ENCODE measurements at regions not wholly inside any gene's neighbourhood (a gene's known extent, or its start where the extent isn't known, plus 50 kb on each side); places are given as distances from the start of the nearest gene placed in this dataset.
A peak's percentile ranks its signal among the peaks of the same experiment; 100 is the strongest.
"Not testable (repeated sequence)": the region's sequence is repeated elsewhere in the genome, so short reads cannot be mapped to it uniquely, and the experiment has no call there.

DNA sequence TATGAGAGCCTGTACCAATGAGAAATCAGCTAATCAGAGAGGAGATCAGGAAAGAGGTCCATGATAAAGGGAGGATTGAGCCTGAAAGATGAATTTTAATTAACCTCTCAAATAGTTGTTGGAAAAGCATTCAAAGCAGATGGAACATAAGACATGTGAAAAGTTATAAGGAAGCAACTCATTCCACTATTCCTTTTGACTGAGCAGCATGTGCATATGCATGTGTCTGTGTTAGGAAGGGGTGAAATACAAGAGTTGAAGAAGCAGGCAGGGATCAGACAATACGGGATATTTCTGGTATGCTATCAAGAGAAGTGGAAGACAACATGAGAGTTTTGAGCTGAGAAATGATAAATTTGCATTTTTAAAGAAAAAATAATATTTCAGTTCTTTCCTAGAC is 624.8 kb upstream of the PTCHD4 start:
- DNase-seq (ENCODE audit: low read depth in 2 of 2), result no peak

DNA sequence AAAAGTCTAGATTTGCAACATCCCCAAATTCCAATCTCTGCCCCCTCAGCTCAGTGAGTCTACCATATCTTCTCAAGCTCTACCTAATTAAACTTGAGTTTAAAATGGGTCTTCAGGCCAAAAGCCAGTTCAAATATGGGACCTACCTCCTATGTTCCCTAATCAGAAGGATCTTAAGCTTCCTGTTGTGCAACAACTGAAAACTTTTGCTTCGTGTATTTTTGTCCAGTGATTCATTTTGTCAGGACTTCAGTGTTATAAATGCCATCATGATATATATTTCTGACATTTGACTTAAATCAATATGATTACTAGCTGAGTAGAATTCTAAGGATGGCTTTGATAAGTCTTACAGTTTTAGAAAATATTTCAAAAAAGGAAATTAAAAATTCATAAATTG is 622.6 kb upstream of the PTCHD4 start:
- no peak for DNase-seq (ENCODE audit: low read depth in 2 of 2)

DNA sequence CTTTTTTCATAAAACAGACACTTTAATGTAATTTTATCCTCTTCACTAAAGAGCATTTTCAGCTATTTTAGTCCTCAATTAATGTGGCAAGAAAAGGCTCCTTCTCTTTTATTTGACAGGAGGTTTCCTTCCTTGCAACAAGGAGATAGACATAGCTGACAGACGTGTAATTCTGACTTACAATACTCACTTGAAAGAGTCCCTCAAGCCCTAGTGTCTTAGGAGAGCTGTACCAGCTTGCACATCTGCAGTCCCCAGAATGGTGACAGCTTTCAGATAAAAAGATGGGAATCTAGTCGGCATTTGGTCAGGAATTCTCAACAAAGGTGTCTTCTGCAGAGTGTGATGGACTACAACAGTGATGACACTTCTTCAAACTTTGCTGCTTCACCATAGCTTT is 603.7 kb upstream of the PTCHD4 start:
- DNase-seq (ENCODE audit: low read depth in 2 of 2), result no peak

DNA sequence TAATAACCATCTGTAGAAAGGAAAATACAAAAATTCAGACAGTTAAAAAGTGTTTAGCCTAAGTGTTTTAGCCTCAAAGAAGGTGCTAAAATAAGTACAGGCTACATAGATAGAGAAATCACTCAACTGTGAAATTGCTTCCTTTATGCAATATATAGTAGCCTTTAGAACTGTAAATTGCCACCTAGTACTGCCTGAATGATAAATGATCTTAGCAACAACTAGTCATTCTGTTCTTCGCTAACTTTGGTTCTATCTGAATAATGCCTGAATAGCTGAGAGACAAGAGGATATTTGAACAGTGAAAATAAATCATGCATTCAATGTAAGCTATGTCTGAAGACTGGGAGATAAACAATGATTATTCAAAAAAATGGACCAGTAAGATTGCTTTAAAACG is 603.3 kb upstream of the PTCHD4 start:
- no peak for DNase-seq (ENCODE audit: low read depth in 2 of 2)

DNA sequence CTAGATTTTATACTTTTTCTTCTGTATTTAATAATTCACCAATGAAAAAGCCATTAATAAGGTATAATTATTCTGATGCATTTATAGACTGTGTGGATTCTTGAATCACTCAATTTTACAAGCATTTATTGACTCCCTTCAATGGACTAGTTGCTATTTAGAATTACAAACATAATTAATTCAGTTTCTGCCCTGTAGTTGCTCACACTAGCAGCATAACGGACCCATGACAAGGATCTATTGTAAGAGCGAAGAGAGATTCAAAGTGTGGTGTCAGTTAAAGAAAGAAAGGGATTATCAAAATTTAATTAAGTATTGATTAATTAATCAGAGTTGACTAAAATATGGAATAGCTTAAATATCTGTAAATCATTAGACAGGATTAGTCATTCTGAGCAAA is 602.6 kb upstream of the PTCHD4 start:
- DNase-seq (ENCODE audit: low read depth in 2 of 2), result no peak

DNA sequence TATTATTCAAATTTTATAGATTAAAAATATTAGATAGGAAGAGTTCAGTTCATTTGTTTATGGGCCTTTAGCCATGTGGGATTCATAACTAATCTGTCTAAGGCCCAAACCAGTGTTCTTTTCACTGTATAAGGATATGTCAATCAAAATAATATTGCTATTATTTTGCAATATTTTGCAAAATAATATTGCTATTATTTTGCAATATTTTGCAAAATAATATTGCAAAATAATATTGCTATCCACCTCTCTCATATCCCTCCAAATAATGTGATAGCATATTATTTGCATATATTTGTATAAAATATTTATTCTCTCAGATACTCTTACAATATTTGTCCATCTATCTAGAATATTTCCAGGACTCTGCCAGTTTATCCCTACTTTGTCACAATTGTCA is 595.3 kb upstream of the PTCHD4 start:
- DNase-seq (ENCODE audit: low read depth in 2 of 2), result no peak

DNA sequence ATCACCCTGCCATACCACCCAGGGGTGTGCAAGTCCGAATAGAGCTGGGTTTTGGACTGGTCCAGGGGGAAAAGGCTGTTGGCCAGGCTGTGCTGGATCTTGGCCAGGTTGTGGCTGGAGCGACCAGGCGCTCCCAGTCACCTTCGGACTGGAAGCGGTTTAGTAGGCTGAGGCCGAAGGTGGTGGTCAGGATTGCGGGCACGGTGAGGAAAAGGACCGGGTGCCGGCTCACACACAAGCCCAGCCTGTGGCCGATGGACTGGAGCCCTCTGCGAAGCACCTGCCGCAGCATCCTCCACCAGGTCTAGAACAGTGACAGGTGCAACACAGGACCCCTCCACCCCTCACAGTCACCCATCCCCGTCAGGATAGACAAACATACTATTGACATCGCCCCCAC is 590.6 kb upstream of the PTCHD4 start:
- DNase-seq (ENCODE audit: low read depth in 2 of 2), result no peak

DNA sequence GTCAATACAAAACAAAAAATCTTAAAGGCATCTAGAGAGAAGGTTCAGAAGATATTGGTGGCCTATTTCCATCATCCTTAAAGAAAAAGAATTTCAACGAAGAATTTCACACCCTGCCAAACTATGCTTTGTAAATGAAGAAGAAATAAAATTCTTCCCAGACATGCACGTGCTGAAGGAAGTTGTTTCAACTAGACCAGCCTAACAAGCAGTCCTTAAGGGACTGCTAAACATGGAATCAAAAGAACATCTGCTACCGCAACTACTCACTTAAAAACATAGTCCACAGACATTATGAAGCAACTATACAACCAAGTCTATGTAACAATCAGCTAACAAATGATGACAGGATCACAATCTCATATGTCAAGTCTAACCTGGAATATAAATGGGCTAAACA is 584.9 kb upstream of the PTCHD4 start:
- no peak for DNase-seq (ENCODE audit: low read depth in 2 of 2)

DNA sequence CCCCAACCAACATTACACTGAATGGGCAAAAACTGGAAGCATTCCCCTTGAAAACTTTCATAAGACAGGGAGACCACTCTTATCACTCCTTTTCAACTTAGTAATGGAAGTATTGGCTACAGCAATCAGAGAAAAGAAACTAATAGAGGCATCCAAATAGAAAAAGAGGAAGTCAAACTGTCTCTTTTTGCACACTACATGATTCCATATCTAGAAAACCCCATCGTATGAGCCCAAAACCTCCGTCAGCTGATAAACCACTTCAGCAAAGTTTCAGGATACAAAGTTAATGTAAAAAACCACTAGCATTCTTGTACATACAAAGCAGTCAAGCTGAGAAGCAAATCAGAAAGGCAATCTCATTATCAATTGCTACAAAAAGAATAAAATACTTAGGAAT is 580.4 kb upstream of the PTCHD4 start:
- no peak for DNase-seq (ENCODE audit: low read depth in 2 of 2)

DNA sequence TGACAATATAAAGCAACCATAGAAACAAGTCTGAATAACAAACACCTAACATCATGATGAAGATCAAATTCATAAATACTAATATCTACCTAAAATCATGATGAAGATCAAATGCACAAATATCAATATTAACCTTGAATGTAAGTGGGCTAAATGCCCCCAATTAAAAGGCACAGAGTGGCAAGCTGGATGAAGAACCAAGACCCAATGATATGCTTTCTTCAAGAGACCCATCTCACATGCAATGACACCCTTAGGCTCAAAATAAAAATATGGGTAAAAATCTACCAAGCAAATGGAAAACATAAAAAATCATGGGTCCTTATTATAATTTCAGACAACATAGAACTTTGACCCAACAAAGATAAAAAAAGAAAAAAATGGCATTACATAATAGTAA is 578.5 kb upstream of the PTCHD4 start:
- no peak for DNase-seq (ENCODE audit: low read depth in 2 of 2)

DNA sequence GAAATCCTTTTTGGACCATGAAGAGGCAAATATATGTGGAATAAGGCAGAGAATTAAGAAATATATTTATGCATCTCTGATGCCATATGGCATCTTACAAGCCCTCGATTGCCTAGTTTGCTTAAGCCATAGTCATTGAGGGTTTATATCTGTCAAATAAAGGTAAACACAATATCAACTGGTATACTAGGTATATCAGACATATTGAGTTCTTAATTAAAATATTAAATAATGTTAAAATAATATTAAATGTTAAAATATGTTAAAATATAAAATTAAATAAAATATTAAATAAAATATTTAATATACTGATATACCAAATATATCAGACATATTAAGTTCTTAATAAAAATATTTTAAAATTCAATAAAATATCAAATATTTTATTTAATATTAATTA is 567.4 kb upstream of the PTCHD4 start:
- no peak for DNase-seq (ENCODE audit: low read depth in 2 of 2)

DNA sequence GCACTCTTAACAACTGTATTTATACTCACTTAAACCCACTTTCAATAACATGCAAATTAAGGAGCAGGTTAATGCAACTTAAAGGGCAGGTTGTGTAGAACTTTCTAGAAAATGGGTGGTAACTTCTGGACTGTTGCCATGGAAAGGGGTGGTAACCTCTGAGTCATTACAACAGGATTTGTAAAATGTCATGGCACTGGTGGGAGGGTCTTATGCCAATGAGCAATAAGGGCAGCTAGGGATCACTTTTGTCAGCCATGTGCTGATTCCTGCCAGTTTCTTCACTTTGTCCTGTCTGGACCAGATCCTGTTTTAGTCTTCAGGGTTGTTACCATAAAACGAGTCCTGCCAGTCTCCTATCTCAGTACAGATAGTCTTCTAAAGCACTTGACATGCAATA is 560.5 kb upstream of the PTCHD4 start:
- DNase-seq (ENCODE audit: low read depth in 2 of 2), result no peak

DNA sequence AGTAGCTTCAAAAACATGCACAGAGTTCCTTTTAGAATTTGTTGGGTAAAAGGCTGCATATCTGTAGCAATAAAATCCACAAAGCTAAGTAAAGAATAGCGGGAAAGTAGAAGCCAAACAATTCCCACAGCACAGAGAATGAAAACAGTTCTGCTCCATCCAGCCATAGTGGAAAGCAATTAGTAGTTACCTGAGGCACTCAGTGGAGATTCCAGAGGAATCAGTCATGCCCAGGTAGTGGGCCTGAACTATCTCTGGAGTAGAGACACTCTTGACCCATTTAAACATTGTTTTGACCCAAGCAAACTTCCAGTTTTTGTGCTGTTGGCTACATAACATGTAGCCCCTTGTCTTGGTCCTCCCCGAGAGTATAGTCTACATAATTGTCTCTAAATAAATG is 559.5 kb upstream of the PTCHD4 start:
- DNase-seq (ENCODE audit: low read depth in 2 of 2), result no peak

DNA sequence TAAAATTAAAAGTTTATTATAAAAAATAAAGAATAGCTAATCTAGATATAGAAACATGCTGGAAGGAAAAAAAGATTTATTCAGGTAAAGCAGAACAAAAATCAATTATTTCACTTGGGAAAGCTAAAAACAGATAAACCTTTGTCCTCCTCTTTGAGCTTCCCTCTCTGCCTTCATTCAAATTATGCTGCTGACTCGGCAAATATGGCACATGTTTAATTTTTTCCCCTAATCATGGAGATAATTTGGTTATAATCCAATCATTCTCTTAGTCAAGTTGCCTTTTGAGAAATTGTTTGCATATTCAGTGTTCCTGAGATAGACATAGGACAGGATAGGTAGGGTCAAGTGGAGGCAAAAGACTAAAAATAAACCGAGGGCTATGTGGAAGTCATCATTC is 556.8 kb upstream of the PTCHD4 start:
- DNase-seq (ENCODE audit: low read depth in 2 of 2), result no peak

DNA sequence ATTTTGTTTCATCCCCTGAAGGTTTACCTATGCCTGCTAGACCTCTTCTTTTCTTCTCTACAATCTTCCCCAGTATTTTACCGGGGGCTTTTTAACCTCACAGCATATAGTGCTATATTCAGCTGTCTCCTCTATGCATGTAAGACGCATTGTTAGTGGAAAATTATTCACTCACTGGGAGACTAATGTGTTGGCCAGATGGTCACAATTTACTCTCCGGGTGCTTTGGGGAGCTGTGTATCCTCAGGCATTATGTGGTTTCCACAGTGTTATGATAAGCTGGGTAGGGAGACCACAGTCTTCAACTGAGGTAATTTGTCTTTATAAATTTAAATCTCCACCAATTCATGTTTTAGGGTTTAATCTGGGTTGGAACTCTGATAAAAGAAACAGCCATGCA is 553.8 kb upstream of the PTCHD4 start:
- DNase-seq (ENCODE audit: low read depth in 2 of 2), result peak; percentile 20 to 37

DNA sequence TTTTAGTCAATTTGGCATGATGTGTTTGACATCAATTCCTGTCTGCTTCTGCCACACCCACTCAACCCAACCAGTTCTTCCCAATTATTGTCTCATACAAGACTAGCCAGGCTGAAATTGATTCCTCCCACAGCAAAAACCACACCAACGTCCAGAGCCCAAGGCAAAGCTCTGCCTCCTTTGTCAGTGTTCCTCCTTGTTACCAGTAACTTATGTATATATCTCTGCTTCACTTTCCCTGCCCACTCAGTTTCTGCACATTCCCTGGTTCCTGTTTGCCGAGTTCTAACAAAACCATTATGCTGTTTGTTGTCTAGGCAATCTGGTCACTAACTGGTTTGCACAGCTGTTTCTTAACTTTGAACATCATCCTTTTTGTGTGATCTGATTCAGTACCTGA is 547.9 kb upstream of the PTCHD4 start:
- no peak for DNase-seq (ENCODE audit: low read depth in 2 of 2)

DNA sequence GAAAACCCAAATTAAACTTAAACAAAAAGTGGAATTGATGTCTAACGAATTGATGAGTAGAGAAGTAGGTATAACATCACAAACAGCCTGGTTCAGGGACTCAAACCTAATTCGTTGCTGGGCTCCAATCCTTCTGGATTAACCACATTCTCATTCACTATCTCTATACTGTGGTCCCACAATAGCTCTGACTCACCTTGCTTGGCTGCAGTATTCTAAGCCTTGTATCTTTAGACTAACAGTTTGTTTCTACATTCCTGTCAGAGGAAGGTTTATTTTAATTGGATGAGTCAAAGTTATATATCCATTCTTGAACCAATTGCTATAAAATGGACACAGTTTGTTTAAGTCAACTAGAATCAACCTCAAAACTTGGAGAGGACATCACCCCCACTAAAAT is 530.5 kb upstream of the PTCHD4 start:
- no peak for DNase-seq (ENCODE audit: low read depth in 2 of 2)

DNA sequence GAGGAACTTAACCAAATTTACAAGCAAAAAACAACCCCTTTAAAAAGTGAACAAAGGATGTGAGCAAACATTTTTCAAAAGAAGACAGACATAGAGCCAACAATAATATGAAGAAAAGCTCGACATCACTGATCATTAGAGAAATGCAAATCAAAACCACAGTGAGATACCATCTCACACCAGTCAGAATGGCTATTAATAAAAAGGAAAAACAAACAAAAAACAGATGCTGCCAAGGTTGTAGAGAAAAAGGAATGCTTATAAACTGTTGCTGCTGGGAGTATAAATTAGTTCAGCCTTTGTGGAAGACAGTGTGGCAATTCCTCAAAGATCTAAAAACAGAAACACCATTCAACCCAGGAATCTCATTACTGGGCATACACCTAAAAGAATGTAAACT is 527.8 kb upstream of the PTCHD4 start:
- DNase-seq (ENCODE audit: low read depth in 2 of 2), result not testable (repeated sequence)

DNA sequence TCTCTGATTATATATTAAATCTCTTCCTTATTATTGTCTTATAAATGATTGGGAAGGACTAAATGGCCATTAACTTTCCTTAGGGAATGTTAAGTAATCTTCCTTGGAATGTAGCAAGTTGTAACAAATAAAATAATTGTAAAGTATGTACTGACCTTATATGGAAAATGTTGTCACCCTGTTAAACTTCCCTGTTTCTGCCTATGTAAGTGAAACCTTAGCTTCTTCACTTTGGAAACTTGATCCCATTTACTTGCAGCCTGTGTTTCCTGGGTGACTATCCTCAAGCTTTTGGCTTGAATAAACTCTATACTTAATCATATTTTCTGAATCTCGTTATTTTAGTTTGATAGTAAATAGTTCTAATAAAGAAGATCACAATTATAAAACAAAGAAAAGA is 519.5 kb upstream of the PTCHD4 start:
- no peak for DNase-seq (ENCODE audit: low read depth in 2 of 2)

DNA sequence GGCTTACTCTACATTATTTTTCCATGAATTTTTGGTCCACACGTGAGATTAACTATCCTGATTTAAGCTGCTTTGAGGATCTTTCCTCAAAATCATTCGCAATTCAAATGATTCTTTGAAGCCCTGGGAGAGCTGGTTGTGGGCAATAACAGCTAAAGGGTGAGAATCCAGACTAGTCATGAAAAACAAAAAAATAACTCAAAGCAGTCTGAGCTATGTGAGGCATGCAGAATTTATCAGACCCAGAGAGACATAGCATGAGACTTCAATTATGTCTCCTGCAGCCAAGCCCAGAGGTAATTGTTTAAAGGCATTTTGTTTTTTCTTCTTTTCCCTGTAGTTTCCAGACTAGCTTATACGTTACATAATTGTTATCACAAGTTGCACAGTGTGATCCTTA is 517.3 kb upstream of the PTCHD4 start:
- DNase-seq (ENCODE audit: low read depth in 2 of 2), result peak in 1 of 2 experiments; percentile 15

DNA sequence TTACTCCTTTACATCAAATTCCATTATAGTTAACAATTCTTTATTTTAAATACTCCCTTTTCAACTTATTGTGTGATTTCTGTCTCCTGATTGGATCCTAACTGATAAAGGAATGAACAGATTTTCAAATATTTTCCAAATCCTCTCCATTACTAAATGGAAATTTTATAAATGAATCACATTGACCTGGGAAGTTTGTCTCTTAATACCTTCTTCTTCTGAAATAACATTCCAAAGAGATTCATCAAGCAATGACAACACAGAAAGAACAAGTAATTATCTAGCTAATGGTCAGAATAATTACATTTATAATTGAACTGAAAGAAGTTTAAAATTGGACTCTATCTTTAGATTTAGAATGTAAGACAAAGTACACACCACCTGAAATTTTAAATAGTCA is 515.4 kb upstream of the PTCHD4 start:
- DNase-seq (ENCODE audit: low read depth in 2 of 2), result no peak

DNA sequence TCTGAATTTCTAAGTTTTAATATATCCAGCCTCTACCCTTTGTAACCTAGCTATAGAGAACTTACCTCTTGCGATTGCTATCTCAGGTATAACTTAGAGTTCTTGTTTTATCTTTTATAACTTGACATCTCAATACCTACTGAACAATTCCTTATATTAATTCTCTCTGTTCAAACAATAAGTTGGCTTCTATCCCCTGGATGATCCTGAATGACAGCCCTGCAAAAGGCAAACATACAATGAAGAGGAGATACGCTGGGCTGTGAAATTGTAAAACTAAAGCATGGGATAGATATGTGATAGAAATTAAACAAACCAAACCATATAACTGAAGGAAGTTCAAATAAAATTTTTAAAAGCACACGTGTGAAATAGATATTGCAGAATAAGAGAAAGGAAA is 513.6 kb upstream of the PTCHD4 start:
- no peak for DNase-seq (ENCODE audit: low read depth in 2 of 2)

DNA sequence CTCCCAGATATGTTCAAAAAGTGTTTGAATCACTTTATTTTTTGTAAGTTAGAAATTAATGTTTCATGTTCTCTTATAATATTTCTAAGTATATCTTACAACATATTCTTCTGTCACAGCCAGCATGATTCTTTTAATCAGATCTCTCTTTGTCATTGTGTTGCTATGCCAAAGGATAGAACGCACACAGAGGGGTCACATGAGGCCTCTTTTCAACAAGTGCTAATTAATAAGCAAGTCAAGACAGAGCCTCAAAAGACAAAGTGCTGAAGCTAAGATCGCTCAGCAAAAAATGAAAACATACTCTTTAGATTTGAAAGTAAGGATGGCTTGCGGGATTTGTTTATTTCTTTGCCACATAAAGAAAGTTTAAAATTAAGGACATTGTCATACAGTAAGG is 508.8 kb upstream of the PTCHD4 start:
- DNase-seq (ENCODE audit: low read depth in 2 of 2), result no peak

DNA sequence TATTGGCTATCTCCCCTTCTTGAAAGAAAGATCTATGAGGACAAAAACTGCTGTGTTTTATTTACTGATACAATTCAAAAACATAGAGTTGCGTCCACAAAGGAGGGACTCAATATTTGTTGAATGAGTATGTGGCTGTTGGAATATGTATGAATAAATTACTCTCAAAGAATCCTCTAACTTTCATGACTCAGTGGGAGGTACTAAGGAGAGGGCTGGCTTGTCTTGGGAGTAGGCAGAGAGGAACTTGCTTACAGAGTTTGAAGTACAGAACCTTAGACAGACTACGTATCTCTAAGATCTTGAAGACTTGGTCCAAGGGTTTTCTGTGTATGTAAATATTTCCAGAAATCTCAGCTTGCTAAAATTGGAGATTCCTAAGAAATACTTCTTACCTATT is 504.0 kb upstream of the PTCHD4 start:
- no peak for DNase-seq (ENCODE audit: low read depth in 2 of 2)

DNA sequence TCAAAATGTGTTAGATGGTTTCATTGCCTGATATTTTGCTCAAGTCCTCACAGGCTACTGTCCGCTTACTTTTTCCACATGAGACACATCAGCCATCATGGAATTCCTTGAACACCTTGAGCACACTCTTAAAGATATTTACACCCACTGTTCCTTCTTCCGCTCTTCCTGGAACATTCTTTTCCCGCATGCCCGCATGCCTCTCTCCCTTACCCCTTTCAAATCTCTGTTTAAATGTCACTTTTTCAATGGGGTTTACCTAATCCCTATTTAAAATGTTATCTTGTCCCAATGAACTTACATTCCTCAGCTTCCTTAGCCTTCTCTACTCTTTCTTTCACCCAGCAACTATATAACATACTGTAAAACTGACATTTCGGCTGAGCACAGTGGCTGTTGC is 503.3 kb upstream of the PTCHD4 start:
- no peak for DNase-seq (ENCODE audit: low read depth in 2 of 2)
